ENCODE measurements at regions not wholly inside any gene's neighbourhood (a gene's known extent, or its start where the extent isn't known, plus 50 kb on each side); places are given as distances from the start of the nearest gene placed in this dataset.

DNA sequence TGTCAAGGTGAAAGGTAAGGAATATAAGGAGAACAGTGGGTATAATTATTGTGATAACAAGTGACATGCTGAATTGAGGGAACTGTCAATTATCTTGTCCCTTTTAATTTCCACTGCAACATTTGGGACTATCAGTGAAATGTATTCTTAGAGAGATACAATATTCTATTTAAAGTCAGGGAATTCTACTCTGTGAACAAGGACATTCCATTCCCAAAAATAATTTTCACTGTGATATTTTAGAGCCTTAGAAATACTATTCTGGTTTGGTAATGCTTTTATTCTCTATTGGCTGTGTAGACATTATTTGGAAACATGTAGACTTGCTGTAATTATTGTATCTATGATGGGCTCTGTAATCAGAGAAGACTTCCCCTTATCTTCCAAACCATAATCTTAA, 248.0 kb upstream of the PCSK5 start:
- TF ChIP-seq EZH2 (IDR thresholded peaks at IDR 0.05) (no peak), POLR2AphosphoS5 (IDR thresholded peaks at IDR 0.05; ENCODE audit: borderline replicate concordance, low read depth, low read length) (no peak), FOXP2 (optimal IDR thresholded peaks at IDR 0.05; ENCODE audit: control extremely low read depth, extremely low read length, insufficient read depth) (no peak)
